T-helper 2 cell (primary cell): ENCODE measurements at regions not wholly inside any gene's neighbourhood (a gene's known extent, or its start where the extent isn't known, plus 50 kb on each side); places are given as distances from the start of the nearest gene placed in this dataset.

Source experiments
- DNase-seq, 5 experiments: peaks; one replicate each; pipeline versions ENCODE4 v3.0.0 to v3.0.0-alpha.2; 2012 to 2022

GRCh38 chr11:70486731-70487130 lies 88.4 kb downstream of the CTTN start:
- DNase-seq, result no peak

- no peak for DNase-seq
Measured at GRCh38 chr11:70487160-70487559, 88.8 kb downstream of the CTTN start.

- DNase-seq, result no peak
Measured at GRCh38 chr11:70487756-70488155, 89.4 kb downstream of the CTTN start.

- DNase-seq, result no peak
Measured at GRCh38 chr11:70488171-70488703, 89.9 kb downstream of the CTTN start.

GRCh38 chr11:70489276-70489675 lies 90.9 kb downstream of the CTTN start:
- no peak for DNase-seq

- DNase-seq, result no peak
Measured at GRCh38 chr11:70490208-70490607, 91.9 kb downstream of the CTTN start.

GRCh38 chr11:70490723-70491558 lies 92.6 kb downstream of the CTTN start:
- no peak for DNase-seq

- no peak for DNase-seq
Measured at GRCh38 chr11:70491696-70492472, 93.6 kb downstream of the CTTN start.

GRCh38 chr11:70493089-70493474 lies 94.8 kb downstream of the CTTN start:
- no peak for DNase-seq

- no peak for DNase-seq
Measured at GRCh38 chr11:70493891-70494290, 95.6 kb downstream of the CTTN start.

GRCh38 chr11:70494559-70495350 lies 96.4 kb downstream of the CTTN start:
- no peak for DNase-seq

- DNase-seq, result no peak
Measured at GRCh38 chr11:70495351-70496310, 97.3 kb downstream of the CTTN start.

- DNase-seq, result no peak
Measured at GRCh38 chr11:70496591-70497535, 98.5 kb downstream of the CTTN start.

- DNase-seq, result no peak
Measured at GRCh38 chr11:70497536-70498075, 99.3 kb downstream of the CTTN start.

GRCh38 chr11:70498171-70498571 lies 99.8 kb downstream of the CTTN start:
- DNase-seq, result no peak

- DNase-seq, result no peak
Measured at GRCh38 chr11:70498976-70499801, 100.9 kb downstream of the CTTN start.

- no peak for DNase-seq
Measured at GRCh38 chr11:70500076-70500847, 101.9 kb downstream of the CTTN start.
